ENCODE measurements at regions not wholly inside any gene's neighbourhood (a gene's known extent, or its start where the extent isn't known, plus 50 kb on each side); places are given as distances from the start of the nearest gene placed in this dataset.

DNA sequence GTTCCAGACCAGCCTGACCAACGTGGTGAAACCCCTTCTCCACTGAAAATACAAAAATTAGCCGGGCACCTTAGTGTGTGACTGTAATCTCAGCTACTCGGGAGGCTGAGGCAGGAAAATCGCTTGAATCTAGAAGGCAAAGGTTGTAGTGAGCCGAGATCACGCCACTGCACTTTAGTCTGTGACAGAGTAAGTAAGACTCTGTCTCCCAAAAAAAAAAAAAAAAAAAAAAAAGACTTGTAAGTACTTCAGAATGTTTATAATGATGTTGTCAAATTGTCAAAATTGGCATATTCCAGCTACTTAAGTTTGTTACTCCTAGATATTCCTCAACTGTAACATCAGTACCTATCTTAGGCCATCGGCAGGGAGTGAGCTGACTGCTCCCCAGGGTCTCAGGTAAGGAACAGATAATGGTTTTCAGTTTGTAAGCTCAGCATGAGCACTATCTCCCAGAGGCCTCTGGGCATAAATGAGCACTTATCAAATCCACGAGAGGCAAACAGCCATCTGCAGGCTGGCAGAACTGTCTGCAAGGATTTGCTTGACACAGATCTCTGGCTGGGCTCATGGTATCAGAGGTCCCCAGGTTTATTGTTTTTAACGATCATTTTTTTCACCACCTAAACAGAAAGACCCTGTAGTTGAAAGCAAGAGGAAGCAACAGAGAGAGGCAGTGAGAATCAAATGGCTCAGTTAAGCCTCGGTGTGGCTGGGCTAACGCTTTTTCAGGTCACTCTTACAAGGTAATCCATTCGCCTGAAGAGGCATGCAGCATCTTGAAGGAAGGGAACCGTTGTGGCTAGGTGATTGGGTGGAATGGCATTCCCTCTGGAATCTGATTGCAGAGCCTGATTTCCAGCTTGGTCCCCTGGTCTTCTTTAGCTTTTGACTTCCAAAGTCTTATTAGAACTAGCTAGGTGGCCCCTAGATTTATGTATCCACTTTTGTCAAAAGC is 115.9 kb downstream of the LY86 start:
- no peak for DNase-seq (ENCODE audit: low spot score)

GRCh38 chr6:6705061-6705425 is 116.5 kb downstream of the LY86 start:
- DNase-seq (ENCODE audit: low spot score), result no peak

DNA sequence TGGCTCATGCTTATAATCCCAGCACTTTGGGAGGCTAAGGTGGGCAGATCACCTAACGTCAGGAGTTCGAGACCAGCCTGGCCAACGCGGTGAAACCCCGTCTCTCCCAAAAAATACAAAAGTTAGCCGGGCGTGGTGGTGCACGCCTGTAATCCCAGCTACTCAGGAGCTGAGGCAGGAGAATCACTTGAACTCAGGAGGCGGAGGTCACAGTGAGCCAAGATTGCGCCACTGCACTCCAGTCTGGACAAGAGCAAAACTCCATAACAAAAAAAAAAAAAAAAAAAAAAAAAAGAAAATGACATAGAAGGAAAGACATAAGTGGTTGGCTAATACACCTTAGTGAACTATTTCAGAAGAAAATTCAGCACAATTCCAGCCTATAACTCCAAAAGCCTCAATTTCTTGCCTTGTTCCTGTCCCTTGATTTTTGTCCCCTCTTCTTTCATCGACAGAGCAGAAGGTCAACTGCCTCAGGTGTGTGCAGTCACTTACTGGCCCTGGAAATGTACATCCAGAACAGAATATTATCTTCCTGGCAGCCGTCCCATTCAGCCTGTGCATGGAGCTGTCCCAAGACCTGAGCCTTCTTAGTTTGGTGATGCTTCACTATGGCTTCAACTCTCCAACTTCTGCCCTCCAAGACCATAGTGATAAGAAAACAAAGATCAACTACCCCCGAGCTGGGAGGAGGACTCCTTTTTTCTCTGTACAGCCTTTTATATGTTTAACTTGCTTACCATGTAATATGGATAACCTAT is 117.6 kb downstream of the LY86 start:
- DNase-seq (ENCODE audit: low spot score), result no peak

GRCh38 chr6:6707143-6707542 is 118.6 kb downstream of the LY86 start:
- no peak for DNase-seq (ENCODE audit: low spot score)

DNA sequence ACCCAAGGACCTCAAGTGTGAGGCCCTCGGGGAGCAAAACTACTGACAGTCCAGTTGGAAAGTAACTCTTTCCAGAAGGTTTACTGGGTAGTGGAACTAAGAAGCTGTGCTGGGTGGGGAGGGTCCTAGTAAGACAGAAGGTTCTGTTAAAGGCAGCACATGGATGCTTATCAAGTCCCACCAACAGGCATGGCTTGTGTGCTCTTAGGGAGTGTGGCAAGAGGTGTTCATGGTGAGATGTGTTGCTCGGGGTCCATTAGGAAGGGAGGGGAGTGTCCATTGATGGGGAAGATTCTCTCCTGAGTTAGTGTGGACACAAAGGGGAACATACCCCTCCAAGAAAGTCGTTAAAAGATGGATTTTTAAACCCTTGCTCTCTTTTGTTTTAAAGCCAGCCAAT is 120.6 kb downstream of the LY86 start:
- no peak for DNase-seq (ENCODE audit: low spot score)

GRCh38 chr6:6711031-6711785 is 122.7 kb downstream of the LY86 start:
- no peak for DNase-seq (ENCODE audit: low spot score)

GRCh38 chr6:6711832-6712448 is 123.4 kb downstream of the LY86 start:
- no peak for DNase-seq (ENCODE audit: low spot score)

- peak; percentile 92 for DNase-seq (ENCODE audit: low spot score)
Measured at GRCh38 chr6:6712449-6713403, 124.2 kb downstream of the LY86 start.

GRCh38 chr6:6713657-6714056 is 125.1 kb downstream of the LY86 start:
- DNase-seq (ENCODE audit: low spot score), result peak; percentile 82

DNA sequence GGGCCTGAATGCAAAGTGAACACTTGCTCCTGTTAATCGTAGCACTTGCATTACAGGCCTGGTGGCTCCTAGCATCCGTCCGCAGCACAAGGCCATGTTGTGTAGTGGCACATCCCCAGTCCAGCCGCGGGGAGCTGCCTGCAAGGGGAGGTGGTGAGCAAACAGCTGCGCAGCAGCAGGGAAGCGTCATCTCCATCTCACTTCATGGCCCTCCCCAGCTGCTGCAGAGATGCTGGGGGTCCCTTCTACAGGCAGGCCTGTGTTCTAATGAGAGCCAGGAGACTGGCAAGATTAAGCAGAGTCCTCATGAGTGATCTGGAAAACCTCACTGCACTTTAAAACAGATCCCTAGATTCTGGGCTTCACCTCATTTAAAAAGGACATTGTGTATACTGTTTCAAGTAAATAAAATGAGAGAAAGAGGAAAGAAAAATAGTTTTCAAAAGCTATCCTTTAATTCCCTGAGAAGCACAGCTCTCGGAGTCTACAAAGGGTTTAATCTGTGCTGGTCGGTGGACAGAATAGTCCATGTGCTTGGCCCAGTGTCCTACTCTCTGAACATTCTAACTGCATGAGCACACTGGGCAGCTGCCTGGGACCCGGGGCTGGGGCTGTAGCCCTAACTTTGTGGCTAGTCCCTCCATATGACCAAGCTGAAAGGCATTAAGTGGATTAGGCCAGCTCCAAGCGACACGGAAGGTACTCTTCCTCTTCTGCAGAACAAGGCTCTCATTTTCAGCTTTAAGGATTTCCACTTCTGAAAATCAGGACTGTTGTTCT is 125.8 kb downstream of the LY86 start:
- peak; percentile 64 for DNase-seq (ENCODE audit: low spot score)

- no peak for DNase-seq (ENCODE audit: low spot score)
Measured at GRCh38 chr6:6714953-6715352, 126.4 kb downstream of the LY86 start.

GRCh38 chr6:6715465-6715864 is 126.9 kb downstream of the LY86 start:
- DNase-seq (ENCODE audit: low spot score), result no peak

- no peak for DNase-seq (ENCODE audit: low spot score)
Measured at GRCh38 chr6:6716998-6717763, 128.7 kb downstream of the LY86 start.

DNA sequence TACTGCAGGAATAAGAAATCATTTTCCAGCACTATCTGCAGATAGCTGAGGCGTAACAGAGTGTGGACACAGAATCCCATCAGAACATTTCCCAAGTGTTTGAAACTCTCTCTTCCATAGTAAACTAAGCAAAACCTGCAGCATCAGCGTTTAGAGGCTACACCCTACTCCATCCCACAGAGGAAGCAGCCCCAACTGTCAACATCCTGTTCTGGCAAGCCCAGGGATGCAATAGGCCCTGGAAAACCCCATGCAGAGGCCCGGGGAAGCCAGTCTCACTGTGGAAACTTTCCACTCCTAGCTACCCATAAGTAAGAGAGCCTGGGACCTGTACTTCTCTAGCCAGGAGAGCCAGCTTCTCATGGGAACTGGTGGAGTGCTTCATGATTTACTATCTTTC is 129.4 kb downstream of the LY86 start:
- DNase-seq (ENCODE audit: low spot score), result no peak

DNA sequence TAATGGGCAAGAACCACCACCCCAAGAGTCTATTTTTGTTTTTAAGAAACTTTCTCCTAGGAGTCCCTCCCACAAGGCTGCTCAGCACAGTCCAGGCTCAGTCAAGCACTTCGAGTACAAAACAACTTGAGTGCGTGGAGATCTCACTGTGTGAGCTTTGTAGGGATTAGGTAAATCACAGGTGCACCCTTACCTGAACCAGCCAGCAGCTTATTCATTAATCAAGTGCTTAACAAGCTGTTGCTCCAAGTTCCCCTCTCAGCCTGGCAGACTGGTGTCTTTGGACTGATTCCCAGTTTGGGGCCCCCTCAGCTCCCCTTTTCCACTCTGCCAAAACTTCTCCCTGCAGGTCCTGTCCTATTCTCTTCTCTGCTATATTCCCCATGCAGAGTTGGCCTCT is 133.1 kb downstream of the LY86 start:
- no peak for DNase-seq (ENCODE audit: low spot score)

GRCh38 chr6:6722195-6722594 is 133.7 kb downstream of the LY86 start:
- DNase-seq (ENCODE audit: low spot score), result no peak

DNA sequence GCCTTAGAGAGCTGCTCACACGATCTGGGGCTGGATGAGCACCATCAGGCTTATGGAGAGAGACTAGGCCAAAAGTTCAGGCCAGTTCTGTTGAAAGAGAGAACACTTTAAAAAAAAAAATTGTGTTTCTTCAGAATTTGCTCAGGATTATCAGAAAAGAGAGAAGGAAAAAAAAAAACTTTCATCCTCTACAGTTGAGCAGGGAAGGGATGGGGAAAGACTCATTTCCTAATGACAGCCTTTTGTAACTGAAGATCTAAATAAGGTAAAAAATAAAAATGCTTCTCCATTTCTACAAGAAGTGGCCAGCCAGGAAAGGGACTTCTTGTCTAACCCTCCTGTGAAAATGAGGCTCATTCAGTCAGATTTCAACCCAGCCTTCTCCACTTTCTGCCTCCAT is 134.8 kb downstream of the LY86 start:
- DNase-seq (ENCODE audit: low spot score), result no peak

GRCh38 chr6:6723921-6724538 is 135.5 kb downstream of the LY86 start:
- DNase-seq (ENCODE audit: low spot score), result peak; percentile 81
